GM12872 (cell line): ENCODE measurements at regions not wholly inside any gene's neighbourhood (a gene's known extent, or its start where the extent isn't known, plus 50 kb on each side); places are given as distances from the start of the nearest gene placed in this dataset.

ENCODE experiments used
- TF ChIP-seq, protein P1 (sequence below): IDR thresholded peaks from 3 replicates; pipeline ENCODE4 v1.5.1; 2011; ENCODE audit warnings: low read depth, mild to moderate bottlenecking, low read length, moderate library complexity; ENCODE audit not compliant: insufficient read depth

DNA sequence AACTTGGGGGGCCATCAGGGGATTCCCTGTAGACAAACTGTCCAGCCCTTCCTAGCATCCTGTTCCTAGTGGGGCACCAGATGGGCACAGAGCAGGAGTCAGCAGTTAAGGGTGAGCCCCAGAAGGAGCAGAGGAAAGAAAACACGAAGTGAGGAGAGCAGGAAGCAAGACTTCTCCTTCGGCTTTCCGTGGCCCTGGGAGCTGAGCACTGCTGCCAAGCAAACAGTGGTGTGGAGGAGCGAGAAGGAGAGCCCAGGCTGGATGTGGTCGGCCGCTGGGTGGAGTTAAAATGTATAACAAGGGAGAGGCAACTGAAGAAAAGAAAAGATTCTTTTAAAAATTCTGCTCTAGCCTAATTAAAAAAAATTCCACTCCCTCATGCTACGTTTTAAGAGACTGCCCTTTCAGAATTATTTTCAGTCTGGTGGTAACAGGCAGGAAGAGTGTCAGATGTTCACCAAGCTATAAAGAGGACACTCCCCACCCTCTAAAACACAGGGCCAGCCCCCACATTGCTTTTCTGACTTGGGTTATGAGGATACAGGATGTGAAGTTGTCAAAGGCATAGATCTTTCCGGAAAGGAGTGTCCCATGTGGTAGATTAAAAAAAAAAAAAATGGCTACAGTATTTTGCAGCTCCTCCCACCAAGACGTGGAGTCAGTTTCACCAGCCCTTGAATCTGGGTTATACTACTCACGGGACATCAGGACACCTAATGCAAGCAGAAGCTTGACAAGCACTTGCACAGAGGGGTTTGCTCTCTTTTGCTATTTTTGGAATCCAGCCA, 74.9 kb upstream of the ZFHX3 start:
- TF ChIP-seq, protein P1, sequence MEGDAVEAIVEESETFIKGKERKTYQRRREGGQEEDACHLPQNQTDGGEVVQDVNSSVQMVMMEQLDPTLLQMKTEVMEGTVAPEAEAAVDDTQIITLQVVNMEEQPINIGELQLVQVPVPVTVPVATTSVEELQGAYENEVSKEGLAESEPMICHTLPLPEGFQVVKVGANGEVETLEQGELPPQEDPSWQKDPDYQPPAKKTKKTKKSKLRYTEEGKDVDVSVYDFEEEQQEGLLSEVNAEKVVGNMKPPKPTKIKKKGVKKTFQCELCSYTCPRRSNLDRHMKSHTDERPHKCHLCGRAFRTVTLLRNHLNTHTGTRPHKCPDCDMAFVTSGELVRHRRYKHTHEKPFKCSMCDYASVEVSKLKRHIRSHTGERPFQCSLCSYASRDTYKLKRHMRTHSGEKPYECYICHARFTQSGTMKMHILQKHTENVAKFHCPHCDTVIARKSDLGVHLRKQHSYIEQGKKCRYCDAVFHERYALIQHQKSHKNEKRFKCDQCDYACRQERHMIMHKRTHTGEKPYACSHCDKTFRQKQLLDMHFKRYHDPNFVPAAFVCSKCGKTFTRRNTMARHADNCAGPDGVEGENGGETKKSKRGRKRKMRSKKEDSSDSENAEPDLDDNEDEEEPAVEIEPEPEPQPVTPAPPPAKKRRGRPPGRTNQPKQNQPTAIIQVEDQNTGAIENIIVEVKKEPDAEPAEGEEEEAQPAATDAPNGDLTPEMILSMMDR, result no peak

DNA sequence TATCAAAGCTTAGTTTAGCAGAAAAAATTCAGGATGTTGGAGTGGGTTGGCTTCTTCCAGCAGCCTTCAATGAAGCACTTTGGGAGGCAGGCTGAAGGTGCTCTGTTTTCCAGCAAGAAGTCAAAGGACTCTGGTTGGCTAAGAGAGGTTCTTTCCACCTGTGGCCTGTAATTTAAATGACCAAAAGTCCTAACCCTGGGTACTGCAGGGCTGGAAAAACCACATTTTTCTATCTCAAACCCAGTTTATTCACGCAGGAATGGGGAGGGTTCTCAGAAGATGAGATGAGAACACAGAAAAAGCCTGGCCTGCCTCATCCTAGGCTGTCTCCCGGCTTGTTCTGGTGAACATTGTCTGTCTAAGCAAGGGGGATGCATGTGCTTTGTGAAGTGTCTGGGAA, 68.6 kb upstream of the ZFHX3 start:
- TF ChIP-seq, protein P1, result no peak

DNA sequence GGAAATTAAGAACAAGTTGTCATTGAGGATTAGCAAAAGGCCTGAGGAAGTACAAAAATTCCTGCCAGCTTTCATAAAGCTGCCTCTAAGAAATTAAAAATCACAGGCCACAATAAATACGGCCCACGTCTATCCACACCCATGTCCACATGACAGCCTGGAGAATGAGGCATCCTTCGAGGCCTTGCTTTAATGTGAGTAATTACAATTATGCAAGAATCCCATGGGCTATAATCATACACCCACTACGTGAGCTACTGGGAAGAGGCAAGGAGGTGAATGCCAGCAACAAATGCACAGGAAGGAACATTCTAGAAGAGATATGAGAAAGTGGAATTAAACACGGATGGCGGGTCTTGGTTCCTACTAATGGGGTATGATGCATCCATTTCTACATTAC, 65.4 kb upstream of the ZFHX3 start:
- TF ChIP-seq, protein P1, result no peak

DNA sequence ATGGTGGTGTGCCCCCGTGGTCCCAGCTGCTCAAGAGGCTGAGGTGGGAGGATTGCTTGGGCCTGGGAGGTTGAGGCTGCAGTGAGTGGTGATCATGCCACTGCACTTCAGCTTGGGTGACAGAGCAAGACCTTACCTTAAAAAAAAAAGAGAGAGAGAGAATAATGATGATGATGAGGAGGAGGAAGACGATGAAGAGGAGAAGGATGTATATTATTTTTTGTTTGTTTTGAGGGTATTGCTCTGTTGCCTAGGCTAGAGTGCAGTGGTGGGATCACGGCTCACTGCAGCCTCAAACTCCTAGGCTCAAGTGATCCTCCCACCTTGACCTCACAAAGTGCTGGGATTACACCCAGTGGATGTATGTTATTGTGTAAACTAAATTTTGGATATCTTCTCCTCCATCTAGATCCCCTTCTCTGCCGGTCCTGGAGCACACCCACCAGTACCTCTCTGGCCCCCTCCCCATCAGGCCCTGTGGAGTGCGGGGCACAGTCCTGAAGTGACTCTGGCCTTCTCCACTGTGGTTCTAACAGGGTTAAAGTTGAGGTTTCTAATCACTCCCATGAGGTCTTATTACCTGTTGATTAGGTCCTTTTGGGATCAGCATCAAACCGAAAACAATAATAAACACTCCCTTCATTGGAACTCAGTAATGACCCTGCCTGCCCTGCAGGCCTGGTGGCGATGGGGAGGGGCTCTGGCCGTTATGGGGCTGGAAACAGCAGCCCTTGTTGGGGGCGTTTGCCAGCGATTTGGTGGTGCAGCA, 60.5 kb upstream of the ZFHX3 start:
- TF ChIP-seq, protein P1, result no peak

DNA sequence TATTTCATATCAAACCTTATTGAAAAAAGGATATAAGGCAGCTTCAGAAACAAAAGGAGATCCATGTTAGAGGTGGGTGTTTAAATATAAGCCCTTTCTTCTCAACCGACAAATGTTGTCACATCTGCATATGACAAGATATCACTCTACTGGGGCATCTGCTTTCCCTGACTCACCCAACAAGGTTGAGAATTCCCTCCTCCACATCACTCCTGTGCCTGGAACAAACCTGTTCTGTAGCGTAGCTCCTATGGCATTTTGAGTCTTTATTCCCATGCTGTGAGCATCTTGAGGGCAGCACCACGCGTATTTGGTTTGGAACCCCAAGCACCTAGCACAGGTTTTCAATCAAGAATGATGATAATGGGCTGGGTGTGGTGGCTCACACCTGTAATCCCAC, 59.4 kb upstream of the ZFHX3 start:
- TF ChIP-seq, protein P1, result no peak

DNA sequence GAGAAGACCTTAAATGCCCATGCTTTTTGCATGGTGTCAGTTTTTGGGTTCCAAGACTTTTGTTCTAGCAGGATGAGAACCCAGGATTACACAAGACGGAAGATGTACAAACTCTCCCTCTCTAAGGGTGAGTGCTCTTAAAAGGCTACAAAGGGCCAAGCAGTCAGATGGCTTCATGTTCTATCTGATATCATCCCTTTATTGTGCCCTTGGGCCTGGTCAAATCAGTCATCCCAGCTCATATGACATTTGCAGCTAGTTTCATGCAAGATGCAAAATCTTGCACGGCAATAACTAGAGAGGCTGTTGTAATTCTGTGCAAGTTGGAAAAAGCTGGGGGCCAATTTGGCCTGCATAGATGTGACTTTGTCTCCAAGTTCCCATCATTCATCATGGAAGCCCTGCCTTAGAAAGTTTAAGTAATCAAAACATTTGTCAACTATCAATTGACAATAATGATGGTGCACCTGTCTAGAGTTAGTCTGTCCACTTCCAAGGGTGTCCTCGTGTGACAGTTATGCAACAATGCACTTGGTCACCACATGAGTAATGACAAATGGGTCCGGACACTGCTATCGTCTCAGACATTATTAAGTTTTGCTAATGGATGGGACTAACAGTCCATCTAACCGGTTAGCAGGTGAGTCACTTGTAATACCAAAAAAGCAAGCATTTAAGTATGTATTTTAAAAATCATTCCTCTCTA, 58.6 kb upstream of the ZFHX3 start:
- TF ChIP-seq, protein P1, result no peak

DNA sequence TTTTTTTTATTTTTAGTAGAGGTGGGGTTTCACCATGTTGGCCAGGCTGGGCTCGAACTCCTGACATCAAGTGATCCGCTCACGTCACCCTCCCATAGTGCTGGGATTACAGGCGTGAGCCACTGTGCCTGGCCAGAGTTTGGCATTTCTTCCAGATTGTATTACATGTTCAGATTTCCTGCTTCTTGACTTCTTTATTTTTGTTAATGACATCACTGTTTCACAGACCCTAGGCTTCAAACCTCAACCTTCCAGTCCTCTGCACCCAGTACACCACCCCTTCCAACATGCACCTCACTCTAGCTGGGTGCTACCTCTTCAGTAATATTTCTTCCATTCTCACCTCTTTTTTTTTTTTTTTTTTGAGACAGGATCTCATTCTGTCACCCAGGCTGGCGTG, 53.6 kb upstream of the ZFHX3 start:
- TF ChIP-seq, protein P1, result no peak
